NOMO-1 treated with DMSO at 0.1 percent for 48 hours (cell line): ENCODE measurements at regions not wholly inside any gene's neighbourhood (a gene's known extent, or its start where the extent isn't known, plus 50 kb on each side); places are given as distances from the start of the nearest gene placed in this dataset.
"Not testable (repeated sequence)": the region's sequence is repeated elsewhere in the genome, so short reads cannot be mapped to it uniquely, and the experiment has no call there.

Source experiments
- DNase-seq: peaks from one replicate; lab custom pipeline; 2025; ENCODE audit not compliant: unreplicated experiment; lab: John Stamatoyannopoulos, UW

DNA sequence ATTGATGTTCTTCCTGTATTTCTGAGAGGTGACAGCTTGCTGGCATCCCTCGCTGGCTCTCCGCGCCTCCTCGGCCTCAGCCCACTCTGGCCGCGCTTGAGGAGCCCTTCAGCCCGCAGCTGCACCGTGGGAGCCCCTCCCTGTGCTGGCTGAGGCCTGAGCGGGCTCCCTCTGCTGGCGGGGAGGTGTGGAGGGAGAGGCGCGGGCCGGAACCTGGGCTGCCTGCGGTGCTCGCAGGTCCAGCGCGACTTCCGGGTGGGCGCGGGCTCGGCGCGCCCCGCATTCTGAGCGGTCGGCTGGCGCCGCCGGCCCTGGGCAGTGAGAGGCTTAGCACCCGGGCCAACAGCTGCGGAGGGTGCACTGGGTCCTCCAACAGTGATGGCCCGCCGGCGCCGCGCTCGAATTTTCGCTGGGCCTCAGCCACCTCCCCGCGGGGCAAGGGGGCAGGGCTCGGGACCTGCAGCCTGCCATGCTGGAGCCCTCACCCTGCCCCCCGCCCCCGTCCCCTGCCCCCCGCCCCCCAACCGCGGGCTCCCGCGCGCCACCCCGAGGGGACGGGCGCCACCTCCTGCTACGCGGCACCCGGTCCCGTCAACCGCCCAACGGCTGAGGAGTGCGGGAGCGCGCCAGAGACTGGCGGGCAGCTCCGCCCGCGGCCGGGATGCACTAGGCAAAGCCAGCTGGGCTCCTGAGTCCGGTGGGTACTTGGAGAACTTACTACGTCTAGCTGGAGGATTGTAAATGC lies 1353.4 kb upstream of the CDH18 start:
- DNase-seq, result not testable (repeated sequence)

GRCh38 chr5:21340233-21340632 lies 1352.2 kb upstream of the CDH18 start:
- not testable (repeated sequence) for DNase-seq

- DNase-seq, result not testable (repeated sequence)
Observed at GRCh38 chr5:21336478-21336877, 1348.5 kb upstream of the CDH18 start.

DNA sequence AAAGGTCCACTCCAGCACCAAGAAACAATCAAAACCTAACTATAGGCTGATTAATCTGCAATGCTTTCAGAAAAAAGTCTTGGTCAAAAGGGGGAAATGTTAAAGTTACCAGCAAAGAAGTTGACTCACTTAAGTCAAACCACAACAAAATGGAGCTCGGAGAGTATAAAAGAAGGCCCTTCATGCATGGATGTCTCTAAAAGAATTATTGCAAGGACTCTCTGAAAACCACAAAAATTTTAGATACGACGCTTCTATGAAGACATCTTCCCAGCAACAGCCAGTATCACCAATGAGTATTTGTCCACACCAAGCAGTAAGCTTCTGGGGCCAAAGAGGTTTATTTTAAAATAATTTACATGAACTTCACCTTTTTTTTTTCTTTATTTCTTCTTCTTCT lies 1327.4 kb upstream of the CDH18 start:
- not testable (repeated sequence) for DNase-seq

- DNase-seq, result not testable (repeated sequence)
Observed at GRCh38 chr5:21301205-21301604, 1313.2 kb upstream of the CDH18 start.

DNA sequence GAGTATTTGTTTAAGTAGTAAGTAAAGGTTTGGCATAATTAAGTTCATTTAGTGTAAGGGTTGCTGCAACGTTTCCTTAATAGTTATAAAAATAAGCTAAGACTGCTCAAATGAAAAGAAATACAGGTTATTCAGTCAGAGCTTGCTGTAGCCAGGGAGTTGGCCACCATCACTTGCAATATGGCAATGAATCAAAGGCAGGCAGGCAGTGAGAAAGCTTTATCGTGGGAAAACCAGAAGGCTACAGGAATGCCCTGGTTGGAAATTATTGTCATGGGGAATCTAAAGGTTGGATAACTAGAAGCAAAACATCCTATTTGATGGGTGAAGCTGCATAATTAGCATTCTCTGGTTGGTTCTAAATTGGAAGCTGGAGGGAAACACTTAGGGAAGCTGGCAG lies 1286.4 kb upstream of the CDH18 start:
- not testable (repeated sequence) for DNase-seq

DNA sequence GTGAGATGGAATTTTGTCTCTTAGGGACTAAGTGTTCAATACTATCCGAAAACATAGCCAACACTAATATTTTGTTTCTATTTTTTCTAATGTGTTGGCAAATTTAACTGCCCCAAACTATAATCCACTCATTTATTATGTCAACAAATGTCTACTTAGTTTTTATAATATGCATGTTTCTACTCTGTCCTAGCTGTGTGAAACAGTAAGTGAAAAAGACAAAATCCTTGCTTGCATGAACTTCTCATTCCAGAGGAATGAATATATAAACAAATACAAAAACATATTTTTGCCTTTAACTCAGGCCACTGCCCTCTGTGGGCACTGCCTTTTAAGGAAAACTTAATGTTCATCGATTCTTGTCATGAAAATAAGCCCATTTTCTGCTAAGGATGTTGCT lies 1275.4 kb upstream of the CDH18 start:
- DNase-seq, result no peak

- no peak for DNase-seq
Observed at GRCh38 chr5:21254161-21254560, 1266.2 kb upstream of the CDH18 start.

DNA sequence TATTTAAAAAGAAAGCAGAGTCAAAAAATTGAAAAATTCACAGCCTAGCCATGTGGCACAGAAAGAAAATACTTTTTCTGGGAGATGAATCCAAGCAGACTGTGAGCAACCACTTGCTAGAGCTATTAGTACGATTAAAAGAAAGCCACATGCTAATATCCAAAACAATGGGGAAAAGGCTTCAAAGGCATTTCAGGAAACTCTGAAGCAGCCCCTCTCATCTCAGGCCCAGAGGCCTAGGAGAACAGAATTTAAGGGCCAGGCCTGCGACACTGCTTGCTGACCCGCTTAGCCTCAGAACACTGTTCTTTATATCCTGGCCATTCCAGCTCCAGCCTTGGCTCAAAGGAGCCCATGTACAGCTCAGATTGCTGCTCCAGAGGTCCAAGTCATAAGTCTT lies 1257.0 kb upstream of the CDH18 start:
- no peak for DNase-seq

GRCh38 chr5:21238786-21239185 lies 1250.8 kb upstream of the CDH18 start:
- no peak for DNase-seq

DNA sequence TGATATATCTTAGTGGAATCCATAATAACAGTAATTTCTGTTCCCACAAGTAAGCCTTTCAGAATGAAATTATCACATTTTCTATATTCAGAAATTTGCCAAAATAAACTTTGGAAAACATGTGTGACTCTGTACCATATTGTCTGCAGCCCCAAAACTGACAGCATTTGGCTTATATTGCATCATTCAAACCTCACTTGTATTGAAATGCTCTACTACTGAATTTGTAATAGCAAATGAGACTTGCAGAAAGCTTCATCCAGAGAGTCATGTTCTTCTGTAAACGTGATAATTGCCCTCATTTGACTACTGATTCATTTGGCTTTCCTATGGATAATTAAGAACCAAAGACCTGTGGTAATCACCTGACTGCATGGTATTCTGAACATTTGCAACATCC lies 1249.5 kb upstream of the CDH18 start:
- no peak for DNase-seq

DNA sequence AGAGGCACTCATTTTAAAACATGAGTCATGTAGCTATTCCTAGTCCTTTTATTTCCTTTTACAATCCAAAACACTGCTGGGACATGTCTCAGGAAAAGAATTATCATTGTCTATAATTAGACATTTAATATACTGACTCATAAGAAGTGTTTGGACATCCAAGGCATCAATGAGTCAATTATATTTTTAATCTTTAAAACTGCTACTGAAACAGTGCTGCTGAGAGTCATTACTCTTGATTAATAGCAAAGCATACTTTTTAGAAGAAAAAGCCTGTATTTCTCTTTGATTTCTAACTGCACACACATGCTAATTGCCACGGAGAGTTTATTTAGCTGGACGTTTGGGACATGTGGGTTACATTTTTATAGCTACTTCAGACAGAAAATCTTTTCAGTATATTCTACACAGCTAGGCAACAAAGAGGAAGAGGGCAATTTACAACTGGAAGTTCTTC lies 1249.0 kb upstream of the CDH18 start:
- no peak for DNase-seq

DNA sequence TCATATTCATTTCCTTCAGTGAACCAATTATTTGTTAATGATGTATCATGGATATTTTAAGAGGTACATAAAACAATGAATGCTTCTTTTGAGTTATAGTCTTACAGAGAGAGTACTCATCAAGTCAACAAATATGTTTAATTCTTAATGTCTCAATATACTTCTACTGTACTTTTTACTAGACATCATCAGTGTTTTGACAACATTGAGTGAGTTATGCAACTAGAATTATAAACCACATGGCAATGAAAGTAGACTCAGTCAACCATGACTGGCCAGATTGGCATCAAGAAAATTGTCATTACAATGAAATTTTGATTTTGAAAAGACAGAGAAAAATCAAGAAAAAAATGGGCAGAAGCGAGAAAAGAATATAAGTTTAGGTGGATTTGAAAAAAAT lies 1248.1 kb upstream of the CDH18 start:
- DNase-seq, result no peak

DNA sequence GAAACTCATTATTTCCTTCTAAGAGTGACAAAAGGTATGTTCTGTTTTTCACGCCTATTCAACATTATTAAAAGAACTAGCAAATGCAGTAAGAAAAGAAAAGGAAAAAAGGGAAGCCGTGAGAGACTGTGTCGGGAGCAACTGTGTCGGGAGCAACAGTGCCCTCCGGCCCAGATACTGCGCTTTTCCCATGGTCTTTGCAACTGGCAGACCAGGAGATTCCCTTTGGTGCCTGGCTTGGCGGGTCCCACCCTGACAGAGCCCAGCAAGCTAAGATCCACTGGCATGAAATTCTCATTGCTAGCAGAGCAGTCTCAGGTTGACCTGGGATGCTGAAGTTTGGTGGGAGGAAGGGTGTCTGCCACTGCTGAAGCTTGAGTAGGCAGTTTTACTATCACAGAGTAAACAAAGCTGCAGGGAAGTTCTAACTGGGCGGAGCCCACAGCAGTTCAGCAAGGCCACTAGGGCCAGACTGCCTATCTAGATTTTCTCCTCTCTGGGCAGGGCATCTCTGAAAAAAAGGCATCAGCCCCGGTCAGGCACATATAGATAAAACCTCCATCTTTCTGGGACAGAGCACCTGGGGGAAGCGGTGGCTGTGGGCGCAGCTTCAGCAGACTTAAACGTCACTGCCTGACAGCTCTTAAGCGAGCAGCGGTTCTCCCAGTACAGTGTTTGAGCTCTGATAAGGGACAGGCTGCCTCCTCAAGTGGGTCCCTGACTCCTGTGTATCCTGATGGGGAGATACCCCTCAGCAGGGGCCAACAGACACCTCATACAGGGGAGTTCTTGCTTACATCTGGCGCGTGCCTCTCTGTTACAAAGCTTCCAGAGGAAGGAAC lies 1237.4 kb upstream of the CDH18 start:
- no peak for DNase-seq

GRCh38 chr5:21221616-21222015 lies 1233.6 kb upstream of the CDH18 start:
- DNase-seq, result no peak

DNA sequence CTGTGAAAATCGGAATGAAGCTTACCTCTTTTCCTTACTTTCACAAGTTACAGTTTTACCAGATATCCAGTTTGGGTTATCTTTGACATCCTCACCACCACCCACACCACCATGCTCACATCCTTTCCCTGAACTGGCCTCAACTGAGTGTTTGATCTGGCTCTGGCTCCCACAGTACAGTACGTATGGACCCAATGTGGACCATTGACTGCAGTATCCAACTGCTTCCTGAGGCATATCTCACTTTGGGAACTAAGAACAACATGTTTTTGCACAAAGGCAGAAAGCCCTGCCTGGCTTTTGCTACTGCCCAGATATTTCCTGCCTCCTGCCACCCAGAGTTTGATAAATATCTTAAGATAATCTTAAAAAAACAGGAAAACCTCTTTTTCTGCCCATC lies 1232.0 kb upstream of the CDH18 start:
- no peak for DNase-seq

GRCh38 chr5:21219251-21219650 lies 1231.3 kb upstream of the CDH18 start:
- DNase-seq, result no peak

- no peak for DNase-seq
Observed at GRCh38 chr5:21212026-21212425, 1224.0 kb upstream of the CDH18 start.

- no peak for DNase-seq
Observed at GRCh38 chr5:21209409-21209808, 1221.4 kb upstream of the CDH18 start.

GRCh38 chr5:21199087-21199486 lies 1211.1 kb upstream of the CDH18 start:
- DNase-seq, result no peak

GRCh38 chr5:21195145-21195544 lies 1207.1 kb upstream of the CDH18 start:
- DNase-seq, result no peak

GRCh38 chr5:21185536-21185935 lies 1197.5 kb upstream of the CDH18 start:
- DNase-seq, result no peak
